ENCODE measurements at regions not wholly inside any gene's neighbourhood (a gene's known extent, or its start where the extent isn't known, plus 50 kb on each side); places are given as distances from the start of the nearest gene placed in this dataset.

DNA sequence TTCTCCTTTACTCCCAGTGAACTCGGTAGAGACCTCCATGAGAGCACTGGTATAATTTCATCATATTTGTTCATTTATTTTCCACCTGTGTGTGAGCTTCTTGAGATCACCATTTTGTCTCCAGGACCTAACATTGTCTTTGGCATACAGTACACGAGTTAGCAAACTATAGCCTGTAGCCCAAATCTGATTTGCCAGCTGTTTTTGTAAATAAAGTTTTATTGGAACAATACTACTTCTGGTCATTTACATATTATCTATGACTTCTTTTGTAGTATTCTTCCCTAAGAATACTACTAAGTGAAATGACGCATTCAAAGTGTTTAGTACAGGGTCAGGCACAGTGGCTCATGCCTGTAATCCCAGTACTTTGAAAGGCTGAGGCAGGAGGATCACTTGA lies 449.5 kb downstream of the PLPP3 start:
- no peak for FAIRE-seq
- WGBS, 2 experiments (ENCODE audit: extremely low coverage in 1 of 2, insufficient coverage in 1 of 2, insufficient read length in 1 of 2, insufficient replicate concordance in 2 of 2, low coverage in 1 of 2, low lambda C conversion rate in 2 of 2, missing lambda C conversion rate in 1 of 2), result 86% methylated on average over 3 of the region's 3 CpGs; no CpG with 5 or more reads in 1 of the 2 experiments

More for the DNA sequence above, 449.5 kb downstream of the PLPP3 start:
- no peaks in the 10 kb centered on the region for H3K4me1 ChIP-seq (replicated peaks in 1 of 4; ENCODE audit: control insufficient read depth in 3 of 4, insufficient read depth in 4 of 4, low read length in 3 of 4)
- H3K27ac ChIP-seq (ENCODE audit: low read depth, low read length), result no peak overlapping the region
- H4K5ac ChIP-seq (ENCODE audit: insufficient read length, low read depth, low read length), result no peak overlapping the region
- H4K91ac ChIP-seq (replicated peaks; ENCODE audit: insufficient read length, low read length), result no peak overlapping the region
- H2BK12ac ChIP-seq (ENCODE audit: low read depth, low read length), result no peak overlapping the region
- H2BK15ac ChIP-seq (ENCODE audit: low read length), result no peak overlapping the region
- H3K56ac ChIP-seq (replicated peaks; ENCODE audit: insufficient read length, low read depth, low read length), result no peak overlapping the region
- no peaks in the 10 kb centered on the region for H3K9me3 ChIP-seq (ENCODE audit: insufficient read depth in 2 of 2, low read depth in 1 of 2, low read length in 1 of 2)
- H3K4ac ChIP-seq (replicated peaks; ENCODE audit: insufficient read length, low read depth, low read length), result no peak overlapping the region
- no peaks in the 10 kb centered on the region for H3K79me1 ChIP-seq (ENCODE audit: low read depth, low read length)
- no peaks in the 10 kb centered on the region for H3K27me3 ChIP-seq (replicated peaks in 1 of 4; ENCODE audit: control insufficient read depth in 3 of 4, extremely low read depth in 1 of 4, insufficient read depth in 3 of 4, low read length in 3 of 4)
- no peak overlapping the region for H3K14ac ChIP-seq (ENCODE audit: insufficient read length)
- no peaks in the 10 kb centered on the region for H3K36me3 ChIP-seq (ENCODE audit: control insufficient read depth in 2 of 4, insufficient read depth in 4 of 4, low read length in 3 of 4)
- H2AK5ac ChIP-seq (ENCODE audit: low read depth, low read length), result no peak overlapping the region
- H3K79me2 ChIP-seq (ENCODE audit: control insufficient read depth in 1 of 2, insufficient read depth in 2 of 2, low read length in 2 of 2), result no peaks in the 10 kb centered on the region
- TF ChIP-seq HDAC6 (IDR thresholded peaks at IDR 0.05; ENCODE audit: low read depth, low read length), result no peak
- no peak for TF ChIP-seq TAF7 (optimal IDR thresholded peaks at IDR 0.05; ENCODE audit: borderline replicate concordance, low read depth, low read length)
- TF ChIP-seq RAD21 (IDR thresholded peaks at IDR 0.05 in 1 of 2, conservative IDR thresholded peaks at IDR 0.05 in 1 of 2; ENCODE audit: low read depth in 2 of 2, low read length in 2 of 2), result no peak
- no peak for TF ChIP-seq SIRT6 (IDR thresholded peaks at IDR 0.05; ENCODE audit: low read length)
- no peak for TF ChIP-seq NANOG (IDR thresholded peaks at IDR 0.05; ENCODE audit: insufficient read depth, low read depth, low read length, poor library complexity, severe bottlenecking)
- no peak for TF ChIP-seq CTBP2 (IDR thresholded peaks at IDR 0.05; ENCODE audit: borderline replicate concordance, insufficient read depth, insufficient read length, low read length)
- no peak for TF ChIP-seq POU5F1 (IDR thresholded peaks at IDR 0.05; ENCODE audit: low read depth, low read length)
- TF ChIP-seq RBBP5 (IDR thresholded peaks at IDR 0.05; ENCODE audit: borderline replicate concordance, low read depth, low read length), result no peak
- TF ChIP-seq TEAD4 (IDR thresholded peaks at IDR 0.05; ENCODE audit: low read depth, low read length), result no peak
- POLR2A ChIA-PET (ENCODE audit: partially characterized antibody), result no interaction called here
- no peak overlapping the region for H3K9ac ChIP-seq (replicated peaks in 1 of 4; ENCODE audit: extremely low read depth in 1 of 4, low read depth in 3 of 4, low read length in 3 of 4)
- no peak overlapping the region for H3K4me2 ChIP-seq (ENCODE audit: insufficient read depth in 1 of 2, low read depth in 2 of 2, low read length in 2 of 2)
- no peak overlapping the region for H3K4me3 ChIP-seq (ENCODE audit: extremely low read depth in 1 of 4, insufficient read depth in 2 of 4, low read depth in 3 of 4, low read length in 4 of 4)
- no peaks in the 10 kb centered on the region for H4K20me1 ChIP-seq (replicated peaks in 1 of 2; ENCODE audit: control insufficient read depth in 1 of 2, insufficient read depth in 2 of 2, low read length in 2 of 2)
- no peak overlapping the region for H4K8ac ChIP-seq (ENCODE audit: extremely low read depth, insufficient read depth, low read length)
- no peaks in the 10 kb centered on the region for H3K23me2 ChIP-seq (ENCODE audit: low read depth, low read length)
- no peak overlapping the region for H3K23ac ChIP-seq (ENCODE audit: insufficient read length)
- no peak overlapping the region for H2AFZ ChIP-seq (ENCODE audit: low read length)
- H3K18ac ChIP-seq (ENCODE audit: extremely low read depth, low read length), result no peak overlapping the region
- CTCF ChIA-PET (ENCODE audit: partially characterized antibody), result interaction anchor here (1.2 kb wide), 1 partner anchor 27 kb away, joined by 3 read pairs; no protein-coding TSS in a partner anchor
- H2BK120ac ChIP-seq (replicated peaks; ENCODE audit: low read depth, low read length), result no peak overlapping the region
- H2BK20ac ChIP-seq (ENCODE audit: low read length), result no peak overlapping the region
- no peak for DNase-seq (ENCODE audit: low read depth in 1 of 2, low spot score in 2 of 2)
- H2BK5ac ChIP-seq (ENCODE audit: low read depth, low read length), result no peak overlapping the region
